ENCODE measurements at regions not wholly inside any gene's neighbourhood (a gene's known extent, or its start where the extent isn't known, plus 50 kb on each side); places are given as distances from the start of the nearest gene placed in this dataset.
"Not testable (repeated sequence)": the region's sequence is repeated elsewhere in the genome, so short reads cannot be mapped to it uniquely, and the experiment has no call there.

GRCh38 chr15:49731187-49732099 is 110.6 kb downstream of the DTWD1 start:
- no peaks in the 10 kb centered on the region for H3K27me3 ChIP-seq
- no peak overlapping the region for H3K4me3 ChIP-seq
- no peak overlapping the region for H3K27ac ChIP-seq
- 33 to 78% methylated on average over 5 of the region's 5 CpGs for WGBS, 2 donors
- TF ChIP-seq POLR2AphosphoS5 (IDR thresholded peaks at IDR 0.05): no peak
- TF ChIP-seq CTCF (IDR thresholded peaks at IDR 0.05): no peak
- TF ChIP-seq EP300 (IDR thresholded peaks at IDR 0.05): no peak
- no peak for TF ChIP-seq POLR2A (IDR thresholded peaks at IDR 0.05)
- peaks cover 0 to 4% (median 0%) of the 10 kb centered on the region in 4 donors for H3K9me3 ChIP-seq
- no peaks in the 10 kb centered on the region for H3K36me3 ChIP-seq
- no peaks in the 10 kb centered on the region for H3K4me1 ChIP-seq
- DNase-seq: no peak
- intact Hi-C loops (cut with DNase I): no loop called here

GRCh38 chr15:49732109-49732508 is 111.3 kb downstream of the DTWD1 start:
- H3K9me3 ChIP-seq; H3K4me1 ChIP-seq; H3K36me3 ChIP-seq; H3K27ac ChIP-seq; H3K4me3 ChIP-seq; intact Hi-C loops (cut with DNase I); H3K27me3 ChIP-seq; DNase-seq: not testable (repeated sequence)
- WGBS, 2 donors: 28 to 73% methylated on average over 10 of the region's 10 CpGs

DNA sequence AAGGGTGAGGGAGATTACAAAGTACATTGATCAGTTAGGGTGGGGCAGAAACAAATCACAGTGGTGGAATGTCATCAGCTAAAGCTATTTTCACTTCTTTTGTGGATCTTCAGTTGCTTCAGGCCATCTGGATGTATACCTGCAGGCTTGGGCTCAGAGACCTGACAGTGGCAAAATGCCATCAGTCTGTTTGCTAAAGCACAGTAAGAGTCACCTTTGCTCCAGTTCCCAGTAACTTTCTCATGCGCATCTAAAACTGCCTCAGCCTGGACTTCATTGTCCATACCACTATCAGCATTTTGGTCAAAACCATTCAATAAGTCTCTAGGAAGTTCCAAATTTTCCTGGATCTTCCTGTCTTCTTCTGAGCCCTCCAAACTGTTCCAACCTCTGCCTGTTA is 113.2 kb downstream of the DTWD1 start:
- DNase-seq; H3K27me3 ChIP-seq; H3K4me3 ChIP-seq; H3K27ac ChIP-seq; H3K9me3 ChIP-seq; intact Hi-C loops (cut with DNase I); H3K4me1 ChIP-seq; H3K36me3 ChIP-seq: not testable (repeated sequence)
- WGBS, 2 donors: 16 to 75% methylated on average over 1 of the region's 1 CpG

DNA sequence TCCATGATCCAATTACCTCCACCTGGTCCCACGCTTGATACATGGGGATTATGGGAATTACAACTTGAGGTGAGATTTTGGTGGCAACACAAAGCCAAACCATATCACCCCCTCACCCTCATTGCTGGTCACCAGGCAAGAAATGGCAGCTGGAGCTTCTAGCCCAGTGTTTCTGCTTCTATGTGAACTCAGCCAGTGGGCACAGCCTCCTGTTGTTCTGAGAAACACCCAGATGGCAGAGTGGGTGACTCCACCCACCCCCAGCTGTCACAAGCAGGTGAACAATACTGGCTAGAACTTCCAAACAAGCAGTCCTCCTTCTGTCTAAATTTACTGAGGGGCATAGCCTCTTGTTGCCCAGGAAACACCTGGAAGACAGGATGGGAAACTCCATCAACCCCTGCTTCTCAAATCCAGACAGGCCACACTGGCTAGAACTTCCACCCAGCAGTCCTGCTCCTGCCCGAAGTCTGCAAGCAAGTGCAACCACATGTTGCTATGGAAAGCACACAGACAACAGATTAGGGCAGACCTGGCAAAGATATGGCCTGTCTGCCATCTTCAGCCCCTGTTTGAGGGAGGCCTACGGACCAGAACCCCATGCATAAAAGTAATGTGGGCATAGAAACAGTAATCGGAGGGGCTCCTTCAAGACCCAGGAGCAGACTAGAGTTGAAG is 114.1 kb downstream of the DTWD1 start:
- Histone ChIP-seq H3K9me3 (no peaks in the 10 kb centered on the region), H3K27ac (no peak overlapping the region), H3K4me3 (no peak overlapping the region), H3K36me3 (no peaks in the 10 kb centered on the region), H3K27me3 (no peaks in the 10 kb centered on the region), H3K4me1 (no peaks in the 10 kb centered on the region)
- 89 to 90% methylated on average over 4 of the region's 4 CpGs for WGBS, 2 donors
- no peak for TF ChIP-seq POLR2A (IDR thresholded peaks at IDR 0.05)
- TF ChIP-seq POLR2AphosphoS5 (IDR thresholded peaks at IDR 0.05): no peak
- no peak for TF ChIP-seq EP300 (IDR thresholded peaks at IDR 0.05)
- no peak for TF ChIP-seq CTCF (IDR thresholded peaks at IDR 0.05)
- intact Hi-C loops (cut with DNase I): no loop called here
- no peak for DNase-seq

GRCh38 chr15:49737127-49737526 is 116.3 kb downstream of the DTWD1 start:
- no peak for DNase-seq
- intact Hi-C loops (cut with DNase I): no loop called here
- Histone ChIP-seq H3K27ac (no peak overlapping the region), H3K9me3 (no peaks in the 10 kb centered on the region), H3K27me3 (no peaks in the 10 kb centered on the region), H3K4me1 (no peaks in the 10 kb centered on the region), H3K4me3 (no peak overlapping the region), H3K36me3 (no peaks in the 10 kb centered on the region)
- TF ChIP-seq POLR2AphosphoS5 (IDR thresholded peaks at IDR 0.05) (no peak), EP300 (IDR thresholded peaks at IDR 0.05) (no peak)

GRCh38 chr15:49741712-49742111 is 120.9 kb downstream of the DTWD1 start:
- intact Hi-C loops (cut with DNase I): loop anchor here (10.0 kb wide), 1 partner anchor 63 kb away; no protein-coding TSS in a partner anchor
- Histone ChIP-seq H3K9me3 (no peaks in the 10 kb centered on the region), H3K4me1 (no peaks in the 10 kb centered on the region), H3K27ac (no peak overlapping the region), H3K36me3 (no peaks in the 10 kb centered on the region), H3K27me3 (no peaks in the 10 kb centered on the region), H3K4me3 (no peak overlapping the region)
- no peak for TF ChIP-seq EP300 (IDR thresholded peaks at IDR 0.05)
- no peak for TF ChIP-seq POLR2AphosphoS5 (IDR thresholded peaks at IDR 0.05)
- no peak for TF ChIP-seq CTCF (IDR thresholded peaks at IDR 0.05)
- TF ChIP-seq POLR2A (IDR thresholded peaks at IDR 0.05): no peak
- no peak for DNase-seq

Data from sigmoid colon (tissue), 6 donors.